ENCODE measurements at regions not wholly inside any gene's neighbourhood (a gene's known extent, or its start where the extent isn't known, plus 50 kb on each side); places are given as distances from the start of the nearest gene placed in this dataset.

DNA sequence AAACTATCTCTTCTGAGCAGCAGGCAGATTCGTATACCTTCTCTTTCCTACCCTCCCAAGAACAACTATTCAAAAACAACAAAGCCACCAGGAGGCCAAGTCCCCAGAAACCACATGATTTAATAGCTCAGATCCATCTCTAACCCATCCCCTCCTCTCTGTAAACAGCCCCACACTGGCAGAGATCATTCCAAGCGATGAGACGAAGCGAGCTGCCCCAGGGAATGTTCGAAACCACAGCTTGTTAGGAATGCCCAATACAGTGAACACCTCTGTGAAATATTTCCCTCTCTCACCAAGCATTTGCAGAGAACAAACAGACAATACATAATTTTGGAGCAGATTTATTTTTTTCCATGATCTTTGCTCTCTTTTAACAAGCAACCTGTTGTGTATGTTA is 231.8 kb downstream of the SOD2 start:
- no peak for TF ChIP-seq POLR2A (IDR thresholded peaks at IDR 0.05; ENCODE audit: low read length)
- TF ChIP-seq GATA1 (IDR thresholded peaks at IDR 0.05; ENCODE audit: low read depth, low read length): no peak
